ENCODE measurements at regions not wholly inside any gene's neighbourhood (a gene's known extent, or its start where the extent isn't known, plus 50 kb on each side); places are given as distances from the start of the nearest gene placed in this dataset.

DNA sequence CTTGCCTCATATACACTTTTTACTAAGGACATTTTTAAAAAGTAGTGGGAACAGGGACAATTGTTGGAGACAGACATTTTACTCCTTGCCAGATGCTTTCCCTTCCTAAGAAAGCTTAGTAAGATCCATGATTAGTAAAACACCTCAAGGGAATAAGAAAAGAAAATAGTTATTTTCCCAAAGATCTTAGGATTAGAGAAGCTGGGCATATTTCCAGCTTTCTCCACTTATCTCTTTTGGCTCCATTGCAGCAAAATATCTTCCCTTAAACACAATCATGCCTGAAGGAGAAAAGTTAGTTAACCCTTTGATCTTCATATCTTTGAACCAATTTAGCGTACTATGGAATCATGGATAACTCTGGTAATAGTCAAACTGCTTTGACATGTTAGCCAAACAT is 257.9 kb downstream of the PCDH18 start:
- H3K4me1 ChIP-seq (ENCODE audit: control insufficient read depth, insufficient read depth, low read length) = no peaks in the 10 kb centered on the region
- no peak for DNase-seq (ENCODE audit: low read depth, low spot score)
- WGBS (ENCODE audit: insufficient coverage, insufficient read length) = no CpG with 5 or more reads among the region's 1 CpG
- no peaks in the 10 kb centered on the region for H3K36me3 ChIP-seq (ENCODE audit: control insufficient read depth, insufficient read depth, low read length)
- H3K9me3 ChIP-seq (ENCODE audit: control insufficient read depth, insufficient read depth, low read length) = no peaks in the 10 kb centered on the region
- no peaks in the 10 kb centered on the region for H3K27me3 ChIP-seq (ENCODE audit: control insufficient read depth, insufficient read depth, low read length)
- H3K27ac ChIP-seq (ENCODE audit: low read length) = no peak overlapping the region
- no peak overlapping the region for H3K4me3 ChIP-seq (ENCODE audit: low read length)

DNA sequence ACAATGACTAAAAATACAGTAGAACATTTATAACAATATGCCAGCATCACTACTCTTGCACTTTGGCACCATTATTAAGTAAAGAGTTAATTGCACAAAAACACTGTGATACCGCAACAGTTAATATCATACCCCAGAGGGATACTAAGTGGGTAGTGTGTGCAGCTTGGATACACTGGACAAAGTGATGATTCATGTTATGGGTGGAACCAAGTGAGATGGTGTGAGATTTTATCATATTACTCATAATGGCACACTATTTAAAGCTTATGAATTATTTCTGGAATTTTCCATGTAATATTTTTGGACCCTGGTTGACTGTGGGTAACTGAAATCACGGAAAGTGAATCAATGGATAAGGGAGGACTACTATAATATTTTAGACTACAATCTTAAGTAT is 265.3 kb downstream of the PCDH18 start:
- no CpG with 5 or more reads among the region's 2 CpGs for WGBS (ENCODE audit: insufficient coverage, insufficient read length)
- H3K27me3 ChIP-seq (ENCODE audit: control insufficient read depth, insufficient read depth, low read length) = no peaks in the 10 kb centered on the region
- H3K9me3 ChIP-seq (ENCODE audit: control insufficient read depth, insufficient read depth, low read length) = no peaks in the 10 kb centered on the region
- H3K27ac ChIP-seq (ENCODE audit: low read length) = no peak overlapping the region
- DNase-seq (ENCODE audit: low read depth, low spot score) = no peak
- H3K36me3 ChIP-seq (ENCODE audit: control insufficient read depth, insufficient read depth, low read length) = no peaks in the 10 kb centered on the region
- no peaks in the 10 kb centered on the region for H3K4me1 ChIP-seq (ENCODE audit: control insufficient read depth, insufficient read depth, low read length)
- H3K4me3 ChIP-seq (ENCODE audit: low read length) = no peak overlapping the region

DNA sequence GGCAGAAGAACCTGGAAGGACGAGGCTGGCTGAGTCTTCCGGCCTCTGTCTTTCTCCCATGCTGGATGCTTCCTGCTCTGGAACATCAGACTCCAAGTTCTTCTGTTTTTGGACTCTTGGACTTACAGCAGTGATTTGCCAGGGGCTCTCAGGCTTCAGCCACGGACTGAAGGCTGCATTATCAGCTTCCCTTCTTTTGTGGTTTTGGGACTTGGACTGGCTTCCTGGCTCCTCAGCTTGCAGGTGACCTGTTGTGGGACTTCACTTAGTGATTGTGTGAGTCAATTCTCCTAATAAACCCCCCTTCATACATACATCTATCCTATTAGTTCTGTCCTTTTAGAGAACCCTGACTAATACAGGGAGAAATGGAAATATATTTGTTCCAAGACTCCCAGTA is 265.8 kb downstream of the PCDH18 start:
- no CpG with 5 or more reads among the region's 3 CpGs for WGBS (ENCODE audit: insufficient coverage, insufficient read length)
- no peak for DNase-seq (ENCODE audit: low read depth, low spot score)
- Histone ChIP-seq H3K9me3 (ENCODE audit: control insufficient read depth, insufficient read depth, low read length) (no peaks in the 10 kb centered on the region), H3K27me3 (ENCODE audit: control insufficient read depth, insufficient read depth, low read length) (no peaks in the 10 kb centered on the region), H3K4me3 (ENCODE audit: low read length) (no peak overlapping the region), H3K27ac (ENCODE audit: low read length) (no peak overlapping the region), H3K4me1 (ENCODE audit: control insufficient read depth, insufficient read depth, low read length) (no peaks in the 10 kb centered on the region), H3K36me3 (ENCODE audit: control insufficient read depth, insufficient read depth, low read length) (no peaks in the 10 kb centered on the region)

DNA sequence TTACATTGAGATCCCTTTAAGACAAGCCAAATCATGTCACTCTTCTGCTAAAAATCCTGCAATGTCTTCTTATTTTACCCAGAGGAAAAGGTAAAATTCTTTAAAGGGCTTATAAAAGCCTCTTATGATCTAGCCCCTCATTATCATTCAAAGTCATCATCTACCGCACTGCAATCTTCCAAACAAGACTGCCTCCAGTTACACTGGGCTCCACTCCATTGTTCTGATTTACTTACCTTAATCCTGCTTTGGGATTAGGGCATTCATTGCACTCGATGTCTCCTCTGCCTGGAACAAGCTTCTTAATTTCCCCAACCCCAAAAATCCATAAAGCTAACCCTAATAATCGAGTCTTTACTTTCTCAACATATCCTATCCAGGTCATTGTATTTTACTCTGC is 269.1 kb downstream of the PCDH18 start:
- DNase-seq (ENCODE audit: low read depth, low spot score) = no peak
- H3K9me3 ChIP-seq (ENCODE audit: control insufficient read depth, insufficient read depth, low read length) = no peaks in the 10 kb centered on the region
- no peaks in the 10 kb centered on the region for H3K36me3 ChIP-seq (ENCODE audit: control insufficient read depth, insufficient read depth, low read length)
- no peaks in the 10 kb centered on the region for H3K27me3 ChIP-seq (ENCODE audit: control insufficient read depth, insufficient read depth, low read length)
- no peak overlapping the region for H3K4me3 ChIP-seq (ENCODE audit: low read length)
- no peak overlapping the region for H3K27ac ChIP-seq (ENCODE audit: low read length)
- no peaks in the 10 kb centered on the region for H3K4me1 ChIP-seq (ENCODE audit: control insufficient read depth, insufficient read depth, low read length)
- no CpG with 5 or more reads among the region's 3 CpGs for WGBS (ENCODE audit: insufficient coverage, insufficient read length)

DNA sequence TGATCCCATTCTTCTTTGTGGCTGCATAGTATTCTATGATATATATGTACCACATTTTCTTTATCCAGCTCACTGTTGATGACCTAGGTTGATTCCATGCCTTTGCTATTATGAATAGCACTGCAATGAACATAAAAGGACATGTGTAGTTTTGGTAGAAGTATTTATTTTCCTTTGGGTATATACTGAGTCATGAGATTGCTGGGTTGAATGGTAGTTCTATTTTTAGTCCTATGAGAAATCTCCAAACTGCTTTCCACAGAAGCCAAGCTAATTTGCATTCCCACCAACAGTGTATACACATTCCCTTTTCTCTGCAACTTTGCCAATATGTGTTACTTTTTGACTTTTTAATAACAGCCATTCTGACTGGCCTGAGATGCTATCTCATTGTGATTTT is 278.3 kb downstream of the PCDH18 start:
- Histone ChIP-seq H3K4me1 (ENCODE audit: control insufficient read depth, insufficient read depth, low read length) (no peaks in the 10 kb centered on the region), H3K27ac (ENCODE audit: low read length) (no peak overlapping the region), H3K36me3 (ENCODE audit: control insufficient read depth, insufficient read depth, low read length) (no peaks in the 10 kb centered on the region), H3K9me3 (ENCODE audit: control insufficient read depth, insufficient read depth, low read length) (no peaks in the 10 kb centered on the region), H3K27me3 (ENCODE audit: control insufficient read depth, insufficient read depth, low read length) (no peaks in the 10 kb centered on the region), H3K4me3 (ENCODE audit: low read length) (no peak overlapping the region)
- no peak for DNase-seq (ENCODE audit: low read depth, low spot score)

DNA sequence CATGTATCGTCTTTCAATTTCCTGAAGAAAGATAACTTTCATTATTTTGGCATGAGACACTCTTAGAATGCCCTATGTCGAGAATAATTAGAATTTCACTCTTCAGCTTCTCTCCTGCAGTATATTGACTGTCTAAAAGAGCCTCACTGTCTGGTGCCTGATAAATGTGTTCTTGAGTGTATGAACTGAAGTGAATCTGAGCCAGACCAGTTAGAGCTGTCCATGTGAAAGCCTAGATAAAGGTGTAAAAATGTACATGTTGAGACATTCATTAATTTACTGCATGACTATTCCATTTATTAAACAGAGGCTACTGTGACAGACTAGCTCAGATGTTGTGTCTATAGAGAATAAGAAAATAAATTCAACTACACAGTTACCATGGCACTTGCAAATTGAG is 283.2 kb downstream of the PCDH18 start:
- Histone ChIP-seq H3K9me3 (ENCODE audit: control insufficient read depth, insufficient read depth, low read length) (no peaks in the 10 kb centered on the region), H3K36me3 (ENCODE audit: control insufficient read depth, insufficient read depth, low read length) (no peaks in the 10 kb centered on the region), H3K4me3 (ENCODE audit: low read length) (no peak overlapping the region), H3K27me3 (ENCODE audit: control insufficient read depth, insufficient read depth, low read length) (no peaks in the 10 kb centered on the region), H3K27ac (ENCODE audit: low read length) (no peak overlapping the region), H3K4me1 (ENCODE audit: control insufficient read depth, insufficient read depth, low read length) (no peaks in the 10 kb centered on the region)
- WGBS (ENCODE audit: insufficient coverage, insufficient read length) = no CpG with 5 or more reads among the region's 2 CpGs
- DNase-seq (ENCODE audit: low read depth, low spot score) = no peak

DNA sequence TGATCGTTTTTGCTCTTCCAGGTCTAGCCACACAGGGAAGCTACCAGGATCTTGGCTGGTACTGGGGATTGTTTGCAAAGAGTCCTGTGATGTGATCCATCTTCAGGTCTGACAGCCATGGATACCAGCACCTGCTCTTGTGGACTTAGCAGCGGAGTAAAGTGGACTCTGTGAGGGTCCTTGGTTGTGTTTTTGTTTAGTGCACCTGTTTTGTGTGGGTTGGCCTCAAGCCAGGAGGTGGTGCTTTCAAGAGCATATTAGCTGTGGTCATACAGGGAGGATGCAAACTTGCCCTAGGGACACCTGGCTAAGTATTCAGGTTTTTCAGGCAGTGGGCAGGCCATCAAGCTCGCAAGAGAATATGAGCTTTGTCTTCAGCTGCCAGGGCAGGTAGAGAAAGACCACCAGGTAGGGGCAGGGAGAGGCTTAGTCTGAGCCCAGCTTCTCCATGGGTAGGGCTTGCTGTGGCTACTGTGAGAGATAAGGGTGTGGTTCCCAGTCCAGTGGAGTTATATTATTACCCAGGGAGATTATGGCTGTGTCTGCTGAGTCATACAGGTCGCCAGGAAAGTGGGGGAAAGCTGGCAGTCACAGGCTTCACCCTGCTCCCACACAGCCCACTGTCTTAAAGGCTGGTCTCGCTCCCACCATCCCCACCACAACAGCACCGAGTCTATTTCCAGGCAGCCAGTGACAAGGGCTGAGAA is 293.7 kb downstream of the PCDH18 start:
- WGBS (ENCODE audit: insufficient coverage, insufficient read length) = no CpG with 5 or more reads among the region's 6 CpGs
- Histone ChIP-seq H3K27me3 (ENCODE audit: control insufficient read depth, insufficient read depth, low read length) (no peaks in the 10 kb centered on the region), H3K36me3 (ENCODE audit: control insufficient read depth, insufficient read depth, low read length) (no peaks in the 10 kb centered on the region), H3K4me3 (ENCODE audit: low read length) (no peak overlapping the region), H3K27ac (ENCODE audit: low read length) (no peak overlapping the region), H3K4me1 (ENCODE audit: control insufficient read depth, insufficient read depth, low read length) (no peaks in the 10 kb centered on the region), H3K9me3 (ENCODE audit: control insufficient read depth, insufficient read depth, low read length) (no peaks in the 10 kb centered on the region)
- DNase-seq (ENCODE audit: low read depth, low spot score) = no peak

DNA sequence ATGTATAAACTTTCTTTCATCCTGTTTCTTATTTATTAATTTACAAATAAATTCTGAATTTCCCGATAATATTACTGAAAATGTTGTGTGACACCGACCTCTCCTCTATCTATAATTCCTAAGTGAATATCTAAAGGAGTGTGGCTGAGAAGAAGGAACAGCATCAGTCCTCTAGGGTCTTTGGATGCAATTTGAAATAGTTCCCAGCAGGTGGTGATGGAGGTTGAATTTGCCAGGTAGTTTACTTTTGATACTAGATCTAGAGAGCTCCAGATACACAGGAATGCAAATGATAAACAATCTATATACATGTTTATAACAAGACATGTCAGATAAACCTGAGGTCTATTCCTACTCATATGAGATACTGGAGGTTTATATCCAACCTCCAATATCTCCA is 305.4 kb downstream of the PCDH18 start:
- no peaks in the 10 kb centered on the region for H3K4me1 ChIP-seq (ENCODE audit: control insufficient read depth, insufficient read depth, low read length)
- H3K27me3 ChIP-seq (ENCODE audit: control insufficient read depth, insufficient read depth, low read length) = no peaks in the 10 kb centered on the region
- H3K9me3 ChIP-seq (ENCODE audit: control insufficient read depth, insufficient read depth, low read length) = no peaks in the 10 kb centered on the region
- no CpG with 5 or more reads among the region's 2 CpGs for WGBS (ENCODE audit: insufficient coverage, insufficient read length)
- no peak overlapping the region for H3K4me3 ChIP-seq (ENCODE audit: low read length)
- H3K27ac ChIP-seq (ENCODE audit: low read length) = no peak overlapping the region
- DNase-seq (ENCODE audit: low read depth, low spot score) = no peak
- no peaks in the 10 kb centered on the region for H3K36me3 ChIP-seq (ENCODE audit: control insufficient read depth, insufficient read depth, low read length)

DNA sequence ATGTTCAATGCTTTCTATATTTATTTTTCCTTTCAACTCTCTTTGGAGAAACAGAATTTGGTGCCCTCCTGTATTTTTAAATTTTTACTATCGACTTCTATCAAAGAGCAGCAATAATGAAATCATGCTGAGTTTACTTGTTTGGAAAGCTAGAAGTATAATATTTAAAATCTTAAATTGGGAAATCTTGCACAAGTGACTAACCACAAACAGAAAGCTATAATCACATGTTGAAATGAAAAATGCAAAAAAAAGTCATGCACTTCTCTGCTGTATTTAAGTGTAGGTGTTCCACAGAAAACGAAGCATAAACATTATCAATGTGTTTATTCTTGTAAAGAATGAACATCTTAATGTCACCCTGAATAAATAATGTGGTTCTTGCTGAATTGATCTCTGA is 306.1 kb downstream of the PCDH18 start:
- H3K4me1 ChIP-seq (ENCODE audit: control insufficient read depth, insufficient read depth, low read length) = no peaks in the 10 kb centered on the region
- no CpG with 5 or more reads among the region's 2 CpGs for WGBS (ENCODE audit: insufficient coverage, insufficient read length)

DNA sequence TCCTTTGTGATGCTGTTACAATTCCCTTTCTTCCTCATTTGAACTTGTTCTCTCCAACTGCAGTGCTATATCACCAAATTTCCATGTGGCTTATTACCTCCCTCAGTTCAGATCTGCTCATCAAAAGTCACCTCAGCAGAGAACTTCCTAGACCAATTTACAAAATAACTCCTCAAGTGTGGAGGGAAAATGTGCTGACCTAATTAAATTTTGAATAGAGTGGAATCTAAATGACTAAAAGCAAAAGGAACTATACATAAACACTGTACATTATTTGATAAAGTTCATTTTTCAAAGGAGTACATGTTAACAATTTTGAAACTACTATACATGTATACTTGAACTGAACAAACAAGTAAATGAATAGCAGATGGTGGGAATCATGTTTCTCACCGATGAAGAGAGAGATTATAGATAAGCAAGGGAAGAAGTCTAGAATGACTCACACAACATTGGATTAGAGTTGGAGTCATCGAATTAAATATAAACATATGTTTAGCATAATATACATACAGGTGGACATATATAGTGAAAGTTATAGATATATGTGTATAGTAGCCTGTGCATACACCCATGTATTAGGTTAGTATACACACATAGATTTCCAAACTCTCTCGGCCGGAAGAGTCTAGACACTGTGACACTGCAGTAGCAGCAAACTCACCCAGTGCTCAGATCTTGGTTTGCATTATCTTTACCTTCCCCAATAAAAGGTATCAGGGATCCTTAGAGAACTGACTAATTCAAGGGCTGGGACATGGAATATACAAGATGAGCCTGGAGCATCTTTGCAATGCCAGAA is 318.7 kb downstream of the PCDH18 start:
- Histone ChIP-seq H3K27me3 (ENCODE audit: control insufficient read depth, insufficient read depth, low read length) (no peaks in the 10 kb centered on the region), H3K27ac (ENCODE audit: low read length) (no peak overlapping the region), H3K4me1 (ENCODE audit: control insufficient read depth, insufficient read depth, low read length) (no peaks in the 10 kb centered on the region), H3K4me3 (ENCODE audit: low read length) (no peak overlapping the region), H3K9me3 (ENCODE audit: control insufficient read depth, insufficient read depth, low read length) (no peaks in the 10 kb centered on the region), H3K36me3 (ENCODE audit: control insufficient read depth, insufficient read depth, low read length) (no peaks in the 10 kb centered on the region)
- no peak for DNase-seq (ENCODE audit: low read depth, low spot score)
- no CpG with 5 or more reads among the region's 4 CpGs for WGBS (ENCODE audit: insufficient coverage, insufficient read length)

More for the DNA sequence above, 306.1 kb downstream of the PCDH18 start:
- H3K27ac ChIP-seq (ENCODE audit: low read length) = no peak overlapping the region
- H3K27me3 ChIP-seq (ENCODE audit: control insufficient read depth, insufficient read depth, low read length) = no peaks in the 10 kb centered on the region
- no peak overlapping the region for H3K4me3 ChIP-seq (ENCODE audit: low read length)
- DNase-seq (ENCODE audit: low read depth, low spot score) = no peak
- H3K36me3 ChIP-seq (ENCODE audit: control insufficient read depth, insufficient read depth, low read length) = no peaks in the 10 kb centered on the region
- no peaks in the 10 kb centered on the region for H3K9me3 ChIP-seq (ENCODE audit: control insufficient read depth, insufficient read depth, low read length)

DNA sequence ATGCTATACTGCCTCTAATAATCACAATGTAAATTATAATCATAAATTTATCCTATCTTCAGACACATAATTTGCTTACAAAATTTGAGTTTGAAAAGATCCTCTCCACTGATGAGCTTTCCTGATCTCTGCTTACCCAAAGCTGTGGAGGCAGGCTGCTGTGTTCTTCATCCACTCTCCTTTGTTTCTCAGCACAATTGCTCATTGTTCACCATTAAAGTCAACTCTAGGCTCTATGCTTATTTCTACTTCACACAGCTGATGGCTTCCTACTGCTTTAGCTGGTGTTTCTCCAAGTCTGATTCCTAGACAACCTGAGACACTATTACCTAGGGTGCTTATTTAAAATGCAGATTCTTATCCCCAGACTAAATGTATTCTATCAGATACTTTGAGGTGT is 319.7 kb downstream of the PCDH18 start:
- no peak for DNase-seq (ENCODE audit: low read depth, low spot score)
- no peak overlapping the region for H3K27ac ChIP-seq (ENCODE audit: low read length)

More for the DNA sequence above, 319.7 kb downstream of the PCDH18 start:
- no peak overlapping the region for H3K4me3 ChIP-seq (ENCODE audit: low read length)
- no peaks in the 10 kb centered on the region for H3K27me3 ChIP-seq (ENCODE audit: control insufficient read depth, insufficient read depth, low read length)
- no peaks in the 10 kb centered on the region for H3K4me1 ChIP-seq (ENCODE audit: control insufficient read depth, insufficient read depth, low read length)
- no peaks in the 10 kb centered on the region for H3K36me3 ChIP-seq (ENCODE audit: control insufficient read depth, insufficient read depth, low read length)
- H3K9me3 ChIP-seq (ENCODE audit: control insufficient read depth, insufficient read depth, low read length) = no peaks in the 10 kb centered on the region

All from iPS DF 6.9 (cell line).